ENCODE measurements at regions not wholly inside any gene's neighbourhood (a gene's known extent, or its start where the extent isn't known, plus 50 kb on each side); places are given as distances from the start of the nearest gene placed in this dataset.
A peak's percentile ranks its signal among the peaks of the same experiment; 100 is the strongest.

DNA sequence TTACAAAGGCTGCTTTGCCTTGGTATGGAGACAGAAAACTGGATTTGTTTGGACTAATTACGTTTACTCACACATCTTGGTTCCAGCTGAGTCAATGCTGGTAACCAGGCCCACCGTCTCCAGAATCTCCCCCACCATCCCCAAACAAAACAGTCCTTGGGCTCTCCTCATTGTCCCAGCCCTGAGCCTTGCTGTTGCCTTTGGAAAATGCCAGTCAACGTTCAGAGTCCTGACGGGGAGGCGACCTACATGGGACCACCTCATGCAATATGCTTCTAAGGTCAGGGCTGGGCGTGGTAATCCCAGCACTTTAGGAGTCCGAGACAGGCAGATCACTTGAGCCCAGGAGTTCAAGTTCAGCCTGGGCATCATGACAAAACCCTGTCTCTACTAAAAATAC, 85.2 kb upstream of the IQSEC1 start:
- peak in 2 of 56 donors; percentile 18 to 41 for DNase-seq

- DNase-seq = peak in 1 of 56 donors; percentile 41
These were observed 84.8 kb upstream of the IQSEC1 start for GRCh38 chr3:13157986-13158385.

DNA sequence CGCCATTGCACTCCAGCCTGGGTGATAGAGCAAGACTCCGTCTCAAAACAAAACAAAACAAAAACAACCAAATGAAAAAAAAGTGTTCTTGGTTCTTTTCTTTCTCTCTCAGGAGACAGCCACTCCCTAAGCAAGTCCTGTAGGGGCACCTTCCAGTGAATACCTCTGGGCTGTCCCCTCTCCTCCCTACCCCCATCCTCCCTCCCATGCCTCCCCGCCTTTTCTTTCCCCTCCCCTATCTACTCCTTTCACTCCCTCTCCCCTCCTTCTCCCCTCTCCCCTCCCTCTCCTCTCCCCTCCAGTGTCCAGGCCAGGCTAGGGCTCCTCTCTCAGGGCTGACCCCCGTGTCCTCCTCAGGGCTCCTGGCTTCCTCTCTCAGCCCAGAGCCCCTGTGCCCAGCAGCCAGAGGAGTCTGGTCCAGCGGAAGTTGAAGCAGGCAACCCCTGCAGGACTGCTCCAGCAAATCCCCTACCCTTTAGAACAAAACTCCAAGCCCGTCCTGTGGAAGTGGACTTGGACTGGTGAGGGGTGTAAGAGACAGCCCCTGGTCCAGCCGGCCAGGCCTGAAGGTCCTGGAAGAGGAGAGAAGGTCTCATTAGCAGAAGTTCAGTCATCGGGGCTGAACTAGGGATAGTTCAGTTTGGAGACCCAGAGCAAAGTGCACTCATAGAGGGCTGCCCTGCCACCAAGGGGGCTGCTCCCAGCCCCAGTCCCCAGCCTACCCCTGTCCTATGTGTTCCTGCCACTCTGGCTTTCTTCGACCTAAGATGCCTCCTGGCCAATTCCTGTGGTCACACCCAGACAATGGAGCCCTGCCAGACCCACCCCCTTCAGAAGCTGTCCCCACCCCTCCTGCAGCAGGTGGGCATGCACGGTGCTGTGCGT, 79.8 kb upstream of the IQSEC1 start:
- no peak for DNase-seq

GRCh38 chr3:13150624-13151023, 77.4 kb upstream of the IQSEC1 start:
- DNase-seq = no peak

- DNase-seq = no peak
These were observed 76.3 kb upstream of the IQSEC1 start for GRCh38 chr3:13149330-13150108.

- DNase-seq = no peak
These were observed 75.5 kb upstream of the IQSEC1 start for GRCh38 chr3:13148561-13149329.

DNA sequence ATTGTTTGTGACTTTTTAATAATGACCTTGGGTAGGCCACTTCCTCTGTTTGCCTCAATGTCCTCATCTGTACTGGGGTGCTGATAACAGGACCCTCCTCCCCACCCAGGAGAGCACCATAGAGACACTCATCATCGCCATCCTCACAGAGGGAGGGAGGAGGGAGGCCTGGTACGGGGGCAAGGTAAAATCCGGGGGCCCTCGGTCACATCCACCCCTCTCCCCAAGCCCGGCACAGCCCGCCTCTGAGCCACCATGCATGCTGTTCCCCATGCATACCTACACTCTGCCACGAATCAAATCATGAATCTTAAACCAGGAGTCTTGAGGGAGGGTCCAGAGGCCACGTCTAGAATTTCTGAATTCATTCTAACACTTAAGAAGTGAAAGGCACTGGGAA, 74.9 kb upstream of the IQSEC1 start:
- DNase-seq = no peak

- no peak for DNase-seq
These were observed 74.1 kb upstream of the IQSEC1 start for GRCh38 chr3:13147344-13147743.

- DNase-seq = no peak
These were observed 73.5 kb upstream of the IQSEC1 start for GRCh38 chr3:13146643-13147143.

- DNase-seq = no peak
These were observed 72.8 kb upstream of the IQSEC1 start for GRCh38 chr3:13145826-13146642.

DNA sequence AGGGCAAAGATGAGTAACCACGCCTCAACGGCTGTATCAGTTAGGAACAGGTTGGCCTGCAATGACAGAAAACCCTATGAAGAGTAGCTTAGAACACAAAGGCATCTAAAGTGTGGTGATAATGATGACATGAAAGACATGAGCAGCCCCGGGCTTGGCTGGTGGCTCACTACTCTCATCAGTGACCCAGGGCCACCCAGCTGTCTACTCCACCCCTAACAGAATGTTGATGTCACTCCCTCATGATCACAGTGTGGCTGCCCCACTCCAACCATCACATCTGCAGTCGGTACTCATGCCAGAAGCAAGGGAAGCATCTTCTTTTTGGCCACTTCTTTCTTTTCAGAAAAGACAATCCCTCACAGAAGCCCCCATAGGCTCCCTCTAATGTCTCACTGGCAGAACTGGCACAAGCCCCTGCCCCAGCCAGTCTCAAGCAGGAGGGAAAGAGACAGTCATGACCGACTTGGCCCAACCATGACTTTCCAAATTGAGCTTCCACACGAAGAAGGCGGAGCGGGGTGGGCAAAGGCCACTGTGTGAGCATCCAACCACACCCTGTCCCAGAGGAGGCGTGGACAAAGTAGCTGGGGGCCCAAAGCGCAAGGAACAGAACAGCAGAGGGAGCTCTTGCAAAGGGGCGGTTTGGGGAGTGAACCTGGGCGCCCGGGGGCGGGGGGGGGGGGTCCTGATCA, 72.0 kb upstream of the IQSEC1 start:
- no peak for DNase-seq

DNA sequence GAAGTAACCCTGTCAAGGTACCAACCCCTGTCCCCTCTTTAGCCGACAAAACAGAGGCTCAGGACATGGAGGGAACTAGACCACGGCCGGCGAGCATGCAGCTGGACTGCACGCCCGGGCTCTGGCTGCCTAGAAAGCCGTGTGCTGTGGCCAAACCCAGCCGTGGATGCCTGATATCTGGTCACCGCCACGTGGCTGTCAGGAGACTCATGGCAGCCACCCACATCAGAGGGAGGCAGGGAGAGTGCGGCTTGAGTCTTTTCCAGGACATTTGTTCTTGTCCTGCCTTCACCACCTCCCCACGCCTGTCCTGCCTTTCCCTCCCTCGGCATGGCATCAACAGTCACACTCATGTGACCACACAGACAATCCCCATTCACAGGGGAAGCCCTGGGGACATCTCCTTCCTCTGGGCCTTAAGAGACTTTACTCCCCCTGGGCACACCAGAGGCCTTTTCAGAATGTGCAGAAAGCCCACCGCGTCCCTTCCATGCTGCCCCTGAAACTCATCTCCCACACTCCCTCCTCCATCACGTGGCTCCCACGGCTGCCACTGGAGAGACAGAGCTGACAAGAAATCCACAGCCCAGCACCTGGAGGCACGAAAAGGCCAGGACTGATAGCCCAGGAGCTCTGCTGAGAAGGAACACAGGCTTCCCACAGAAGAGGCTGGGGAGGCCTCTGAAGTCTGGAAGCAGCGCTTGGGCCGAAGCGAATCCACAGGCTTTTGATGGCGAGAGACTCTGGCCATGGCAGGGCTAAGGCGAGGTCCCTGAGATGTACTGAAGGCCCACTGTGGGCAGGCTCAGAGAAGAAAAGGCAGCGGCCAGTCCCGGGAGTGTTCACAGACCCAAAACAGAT, 71.2 kb upstream of the IQSEC1 start:
- peak in 5 of 56 donors; percentile 10 to 42 (median 28) for DNase-seq

GRCh38 chr3:13143381-13144004, 70.3 kb upstream of the IQSEC1 start:
- DNase-seq = no peak

- DNase-seq = no peak
These were observed 69.5 kb upstream of the IQSEC1 start for GRCh38 chr3:13142552-13143380.

DNA sequence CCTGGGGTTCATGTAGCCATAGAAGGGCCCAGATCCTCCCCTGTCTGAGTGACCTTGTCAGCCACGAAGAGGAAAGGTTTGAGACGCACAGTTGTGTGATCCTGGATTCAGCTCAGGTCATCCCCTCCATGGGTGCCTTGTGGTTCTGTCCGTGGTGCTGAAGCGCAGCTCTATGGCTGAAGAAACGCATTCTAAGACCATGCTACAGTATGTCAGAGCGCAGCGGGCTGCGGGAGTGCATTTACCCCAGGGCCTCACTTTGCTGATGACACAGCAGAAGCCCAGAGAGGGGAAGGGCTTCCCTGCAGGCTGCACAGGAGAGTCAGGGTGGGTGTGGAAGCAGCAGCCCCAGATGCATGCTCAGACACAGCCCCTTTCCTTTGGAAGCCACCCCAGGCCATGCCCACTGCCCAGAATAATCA, 68.8 kb upstream of the IQSEC1 start:
- no peak for DNase-seq

DNA sequence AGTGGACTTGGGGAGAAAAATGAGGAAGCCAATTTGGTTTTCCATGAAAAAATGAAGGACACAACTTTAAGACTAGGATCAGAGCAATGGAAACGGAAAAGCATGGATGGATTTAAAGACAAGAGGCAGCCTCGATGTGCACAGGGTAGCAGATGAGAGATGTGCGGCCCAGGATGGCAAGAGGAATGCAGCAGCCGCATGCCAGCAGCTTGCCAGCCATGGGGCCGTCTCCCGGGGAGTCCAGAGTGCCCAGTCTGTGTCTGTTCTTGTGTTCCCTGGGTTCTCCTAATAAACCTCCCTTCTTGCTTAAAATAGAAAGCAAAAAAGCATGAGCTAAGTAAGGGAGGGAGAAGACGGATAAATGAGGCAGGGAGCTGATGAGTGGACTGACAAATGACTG, 68.0 kb upstream of the IQSEC1 start:
- no peak for DNase-seq

DNA sequence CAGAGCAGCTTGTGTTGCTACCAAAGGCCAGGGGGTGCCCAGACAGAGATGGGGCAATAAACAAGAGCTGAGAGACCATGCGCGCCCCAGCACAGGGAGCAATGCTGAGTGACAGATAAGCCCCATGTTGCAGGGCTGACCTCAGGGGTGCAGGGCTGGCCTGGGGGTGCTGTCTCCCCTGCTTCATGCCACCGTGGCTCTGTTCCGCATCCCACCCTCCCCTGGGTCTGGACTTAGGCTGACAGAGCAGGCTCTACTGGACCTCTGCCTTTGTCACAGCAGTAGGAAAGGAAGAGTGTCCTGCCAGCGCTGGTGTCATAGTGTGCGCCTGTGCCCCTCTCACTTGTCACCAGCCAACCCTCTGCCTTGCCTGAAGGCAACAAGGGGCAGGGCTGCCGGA, 67.4 kb upstream of the IQSEC1 start:
- DNase-seq = no peak
